GM18511 (cell line): ENCODE measurements at regions not wholly inside any gene's neighbourhood (a gene's known extent, or its start where the extent isn't known, plus 50 kb on each side); places are given as distances from the start of the nearest gene placed in this dataset.
"Not testable (repeated sequence)": the region's sequence is repeated elsewhere in the genome, so short reads cannot be mapped to it uniquely, and the experiment has no call there.

Source experiments
- ATAC-seq: cut with Tn5 transposase; IDR thresholded peaks from one replicate; pipeline ENCODE4 v1.9.1; 2021; ENCODE audit warnings: mild to moderate bottlenecking, moderate library complexity; ENCODE audit not compliant: unreplicated experiment

DNA sequence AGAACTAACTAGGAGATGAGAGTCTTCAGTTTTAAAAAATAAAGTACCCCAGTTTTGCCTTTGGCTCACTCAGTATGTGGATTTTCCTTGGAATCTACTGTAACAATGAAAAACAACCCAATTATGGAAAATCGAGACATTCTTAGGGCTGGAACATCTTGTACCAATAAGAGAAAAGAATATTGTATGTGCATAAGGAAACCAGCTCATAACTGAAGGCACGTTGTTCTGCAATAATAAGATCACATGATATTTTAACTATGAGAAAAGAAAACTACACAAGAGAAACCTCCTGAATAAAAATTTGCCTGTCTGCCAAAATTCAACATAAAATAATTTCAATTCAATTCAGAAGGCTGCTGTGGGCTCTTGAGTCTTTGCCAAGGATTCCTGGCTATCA, 261.8 kb upstream of the EDNRA start:
- no peak for ATAC-seq

DNA sequence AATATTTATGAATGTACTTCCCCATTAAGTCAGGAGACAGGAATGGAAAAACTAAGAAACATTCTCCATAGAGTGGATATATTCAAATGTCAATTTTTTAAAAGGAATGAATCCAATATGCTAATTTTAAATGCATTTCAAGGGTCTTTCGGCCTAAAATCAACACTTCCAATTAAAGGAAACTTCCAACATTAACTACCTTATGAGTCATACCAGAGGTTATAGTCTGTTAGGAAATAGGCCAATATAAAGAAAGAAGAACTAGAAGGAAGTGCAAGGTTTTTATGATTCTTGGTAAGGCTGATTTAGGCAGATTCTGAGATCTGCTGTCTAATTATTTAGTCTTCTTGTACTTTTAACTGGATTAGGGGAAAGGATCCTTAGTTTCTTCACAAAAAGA, 260.1 kb upstream of the EDNRA start:
- ATAC-seq = no peak

DNA sequence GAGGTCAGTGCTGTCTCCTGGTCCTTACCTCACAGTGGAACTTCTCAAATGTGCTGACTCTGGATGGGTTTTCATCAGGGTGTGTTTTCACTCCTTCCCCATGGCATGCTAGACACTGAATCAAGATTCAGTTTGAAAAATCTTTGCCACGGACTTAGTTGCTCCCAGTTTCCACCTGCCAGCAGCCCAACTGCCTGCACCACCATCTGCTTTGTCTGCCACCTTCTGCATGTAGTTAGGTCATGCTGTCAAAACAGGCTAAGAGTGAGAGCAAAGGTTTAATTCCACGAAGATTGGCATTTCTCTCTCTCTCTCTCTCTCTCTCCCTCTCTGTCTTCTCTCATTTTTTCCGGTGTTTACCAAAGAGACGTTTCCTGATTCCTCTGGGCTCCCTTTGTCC, 258.0 kb upstream of the EDNRA start:
- no peak for ATAC-seq

DNA sequence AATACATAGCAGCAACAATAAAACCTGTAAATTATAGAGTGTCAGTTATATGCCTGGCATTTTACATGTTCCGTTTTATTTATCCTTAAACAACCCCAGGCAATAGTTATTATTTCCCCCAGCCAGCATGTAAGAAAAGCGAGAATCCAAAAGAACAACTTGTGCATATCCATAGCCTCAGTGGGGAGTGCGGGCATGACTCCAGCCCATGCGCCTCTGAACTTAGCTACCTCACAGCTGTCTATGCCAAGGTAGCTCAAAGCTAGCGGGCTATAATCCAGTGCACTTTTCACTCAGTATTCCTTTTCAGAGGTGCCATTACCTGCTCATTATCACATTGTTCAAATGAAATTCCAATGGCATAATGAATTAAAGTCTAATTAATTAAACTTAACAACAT, 257.3 kb upstream of the EDNRA start:
- no peak for ATAC-seq

DNA sequence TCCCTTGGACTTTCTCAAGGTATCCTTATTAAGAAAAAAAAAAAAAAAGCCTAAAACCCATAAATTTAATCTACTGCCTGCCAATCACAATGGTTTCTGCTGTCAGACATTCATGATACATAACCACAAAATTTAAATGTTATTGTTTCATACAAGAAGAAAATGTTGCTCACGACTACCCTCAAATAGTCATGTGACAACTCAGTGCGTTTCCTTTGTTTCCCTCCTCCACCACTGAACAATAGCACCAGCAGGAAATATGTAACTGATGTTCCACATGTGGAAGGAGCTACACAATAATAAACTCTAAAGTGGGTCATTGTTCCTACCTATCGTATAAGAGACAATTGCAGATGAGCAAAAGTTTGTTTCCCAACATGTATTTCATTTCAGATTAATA, 244.1 kb upstream of the EDNRA start:
- ATAC-seq = no peak

DNA sequence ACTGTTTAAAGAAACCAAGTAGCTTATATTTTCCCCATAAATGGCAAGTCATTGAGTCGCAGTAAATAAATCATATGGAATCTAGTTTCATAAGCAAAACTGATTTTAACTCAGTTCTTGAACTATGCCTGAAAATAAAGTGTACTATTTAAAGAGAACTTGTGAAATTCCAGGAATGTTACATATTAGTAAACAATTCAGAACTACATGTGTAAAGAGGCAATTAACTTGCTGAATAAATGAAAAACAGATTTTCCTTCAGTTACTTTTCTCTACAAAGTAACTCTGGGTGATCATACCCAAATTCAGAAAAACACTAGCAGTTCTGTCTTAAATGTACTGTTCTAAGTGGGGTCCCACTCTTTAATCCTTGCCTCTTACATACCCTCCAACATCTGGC, 236.1 kb upstream of the EDNRA start:
- no peak for ATAC-seq

DNA sequence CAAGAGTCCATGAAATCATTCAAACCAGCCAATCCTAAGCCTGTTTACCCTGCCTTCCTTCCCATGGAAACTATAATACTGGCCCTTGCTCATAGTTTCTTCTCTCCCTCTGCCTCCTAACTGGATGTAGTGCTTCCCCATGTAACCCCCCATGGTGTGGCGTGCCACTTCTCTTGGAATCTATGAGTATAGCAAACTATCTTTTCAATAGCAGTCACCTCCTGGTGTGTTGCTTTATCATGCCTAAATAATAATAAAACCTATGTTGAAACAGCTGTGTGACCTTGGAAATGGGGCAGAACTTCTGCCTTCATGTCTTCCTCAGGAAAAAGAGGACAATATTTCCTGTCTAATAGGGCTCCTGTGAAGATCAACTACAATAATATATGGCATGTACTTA, 234.8 kb upstream of the EDNRA start:
- no peak for ATAC-seq

DNA sequence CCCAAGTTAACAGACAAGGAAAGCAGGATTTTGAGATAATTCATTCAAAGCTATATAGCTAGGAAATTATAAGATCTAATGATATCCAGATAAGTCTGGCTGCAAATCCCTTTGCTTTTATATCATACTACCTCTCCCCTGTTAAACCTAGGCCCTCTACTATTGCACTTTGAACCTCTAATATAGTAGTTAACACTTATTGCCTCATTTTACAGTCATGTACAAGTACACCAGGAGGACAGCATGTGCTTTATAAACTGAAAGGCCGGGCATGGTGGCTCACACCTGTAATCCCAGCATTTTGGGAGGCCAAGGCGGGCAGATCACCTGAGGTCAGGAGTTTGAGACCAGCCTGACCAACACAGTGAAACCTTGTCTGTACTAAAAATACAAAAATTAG, 234.4 kb upstream of the EDNRA start:
- ATAC-seq = not testable (repeated sequence)

DNA sequence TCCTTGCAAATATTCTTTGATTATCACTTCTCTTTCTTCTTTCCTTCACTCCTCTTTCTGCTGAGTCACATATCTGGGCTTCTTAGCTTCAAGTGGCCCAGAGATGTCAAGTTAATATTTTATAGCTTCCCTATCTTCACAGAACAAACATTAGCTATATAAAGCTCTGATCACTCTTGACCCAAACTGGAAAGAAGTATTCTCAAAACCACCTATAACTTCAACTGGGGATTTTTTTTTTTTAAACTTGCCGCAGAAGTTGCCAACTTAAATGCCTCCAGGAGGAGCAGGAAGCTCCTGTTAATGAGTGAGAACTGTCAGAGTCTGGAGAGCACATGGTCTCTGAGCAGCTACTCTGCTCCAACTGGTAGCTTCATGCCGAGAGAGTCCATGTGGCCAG, 233.3 kb upstream of the EDNRA start:
- no peak for ATAC-seq

DNA sequence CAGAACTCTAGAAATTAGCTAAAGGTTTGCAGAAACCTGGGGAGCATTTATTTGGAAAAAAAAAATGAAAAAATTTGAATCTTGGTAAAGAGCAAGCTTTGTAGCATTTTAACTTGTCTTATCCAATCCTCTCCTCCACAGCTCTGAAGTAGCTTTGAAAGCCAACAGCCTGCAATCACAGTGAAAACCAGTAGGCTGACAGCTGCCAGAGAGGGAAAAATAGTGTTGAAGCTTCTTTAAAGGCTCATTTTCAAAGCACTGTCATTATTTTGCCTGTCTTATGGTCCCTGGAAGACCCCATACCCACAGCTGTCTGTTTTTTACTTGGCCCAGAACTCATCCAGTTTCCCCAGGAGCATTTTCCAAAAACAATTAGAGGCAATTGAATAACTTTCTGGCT, 230.8 kb upstream of the EDNRA start:
- ATAC-seq = no peak

DNA sequence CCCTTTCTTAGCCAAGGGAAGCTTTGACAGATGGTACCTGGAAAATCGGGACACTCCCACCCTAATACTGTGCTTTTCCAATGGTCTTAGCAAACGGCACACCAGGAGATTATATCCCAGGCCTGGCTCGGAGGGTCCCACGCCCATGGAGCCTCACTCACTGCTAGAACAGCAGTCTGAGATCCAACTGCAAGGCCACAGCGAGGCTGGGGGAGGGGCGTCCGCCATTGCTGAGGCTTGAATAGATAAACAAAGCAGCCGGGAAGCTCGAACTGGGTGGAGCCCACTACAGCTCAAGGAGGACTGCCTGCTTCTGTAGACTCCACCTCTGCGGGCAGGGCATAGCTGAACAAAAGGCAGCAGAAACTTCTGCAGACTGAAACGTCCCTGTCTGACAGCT, 225.6 kb upstream of the EDNRA start:
- not testable (repeated sequence) for ATAC-seq

DNA sequence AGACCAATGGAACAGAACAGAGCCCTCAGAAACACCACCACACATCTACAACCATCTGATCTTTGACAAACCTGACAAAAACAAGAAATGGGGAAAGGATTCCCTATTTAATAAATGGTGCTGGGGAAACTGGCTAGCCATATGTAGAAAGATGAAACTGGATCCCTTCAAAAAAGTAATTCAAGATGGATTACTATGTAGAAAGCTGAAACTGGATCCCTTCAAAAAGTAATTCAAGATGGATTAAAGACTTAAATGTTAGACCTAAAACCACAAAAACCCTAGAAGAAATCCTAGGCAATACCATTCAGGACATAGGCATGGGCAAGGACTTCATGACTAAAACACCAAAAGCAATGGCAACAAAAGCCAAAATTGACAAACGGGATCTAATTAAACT, 221.6 kb upstream of the EDNRA start:
- ATAC-seq = not testable (repeated sequence)

DNA sequence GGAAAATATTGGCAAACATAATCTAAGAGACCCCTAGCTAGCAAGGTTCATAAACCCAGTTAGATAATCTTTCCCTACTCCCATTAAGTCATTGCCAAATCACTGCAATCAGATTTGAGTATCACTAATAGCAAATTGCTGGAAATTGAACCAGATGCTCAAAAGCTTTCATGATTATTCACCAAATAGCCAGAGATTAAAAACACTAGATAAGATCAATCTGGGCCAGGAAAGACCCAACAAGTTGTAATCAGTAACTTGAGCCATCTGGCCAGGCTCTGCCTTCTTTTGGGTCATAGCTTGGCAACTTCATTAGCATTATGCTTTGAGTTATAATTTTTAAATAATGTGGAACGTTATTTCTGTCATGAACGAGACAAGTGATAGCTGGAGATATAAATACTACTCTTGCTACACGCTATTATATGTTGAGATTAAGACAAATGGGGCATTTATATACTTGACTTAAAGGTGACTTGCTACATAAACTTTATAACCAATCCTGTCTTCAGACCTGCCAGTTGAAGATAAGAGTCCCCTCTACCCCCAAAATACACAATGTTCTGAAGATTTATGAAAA, 196.6 kb upstream of the EDNRA start:
- no peak for ATAC-seq

DNA sequence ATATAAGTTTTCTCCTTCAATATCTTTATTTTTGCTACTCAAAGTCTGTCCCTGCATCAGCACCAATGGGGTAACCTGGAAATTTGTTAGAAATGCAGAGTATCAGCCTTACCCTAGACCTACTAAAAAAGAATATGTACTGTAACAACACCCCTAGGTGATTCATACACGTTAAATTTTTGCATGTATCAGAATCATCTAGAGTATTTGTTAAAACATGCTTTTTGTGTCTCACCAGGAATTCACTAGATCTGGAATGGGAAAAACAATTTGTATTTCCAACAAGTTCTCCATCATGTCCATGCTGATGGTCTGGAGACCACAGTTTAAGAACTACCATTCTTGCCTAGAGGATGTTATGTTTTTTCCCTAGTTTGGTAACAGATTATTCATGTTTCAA, 196.0 kb upstream of the EDNRA start:
- ATAC-seq = no peak

DNA sequence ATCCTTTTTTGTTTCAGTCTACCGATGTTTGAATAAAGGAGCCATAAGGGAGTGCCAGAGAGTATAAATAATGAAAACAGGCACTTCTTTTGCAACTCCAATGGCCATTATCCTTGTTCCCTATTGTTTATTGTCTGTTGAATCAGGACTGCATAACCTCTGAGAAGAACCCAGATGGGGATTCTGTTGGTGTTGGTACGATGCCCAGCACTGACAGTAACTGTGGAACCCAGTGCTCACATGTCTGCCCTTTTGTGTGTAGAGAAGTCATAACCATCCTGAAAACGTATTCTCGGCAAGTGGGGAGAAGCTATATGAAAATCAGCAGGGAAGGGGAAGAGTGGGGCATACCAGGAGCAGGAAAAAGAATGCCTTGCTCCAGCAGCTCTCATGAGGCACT, 195.1 kb upstream of the EDNRA start:
- ATAC-seq = no peak

DNA sequence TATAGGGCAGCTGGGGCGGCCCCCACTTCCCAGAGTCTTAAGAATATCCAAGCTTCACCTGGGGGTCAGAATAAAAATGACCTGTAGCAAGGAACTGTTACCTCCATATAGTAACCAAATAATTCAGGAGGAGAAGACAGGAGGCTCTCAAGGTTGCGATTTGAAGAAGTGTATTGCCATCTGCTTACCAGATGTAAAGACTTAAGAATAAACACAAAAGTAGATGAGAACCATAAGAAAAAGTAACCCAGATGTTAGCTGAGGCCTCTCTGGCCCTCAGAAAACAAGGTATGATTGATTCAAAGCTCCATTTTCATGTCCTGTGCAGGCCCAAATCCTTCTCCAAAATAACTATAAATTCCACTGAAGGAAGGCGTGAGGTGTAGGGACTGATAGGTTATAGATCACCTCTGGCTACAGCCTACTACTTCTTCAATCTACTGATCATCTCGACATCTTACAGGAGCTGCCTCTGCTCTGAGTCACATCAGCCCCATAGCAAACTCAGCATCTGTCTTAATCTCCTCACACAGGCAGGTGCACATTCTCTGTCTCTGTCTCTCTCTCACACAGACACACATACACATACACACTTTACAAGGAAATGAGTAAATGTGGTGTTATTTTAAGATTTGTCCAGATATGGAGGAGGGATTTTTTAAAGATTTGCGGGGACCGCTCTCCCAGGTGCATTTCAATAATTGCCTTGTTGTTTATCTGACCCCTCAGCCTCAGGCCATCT, 193.9 kb upstream of the EDNRA start:
- ATAC-seq = no peak

DNA sequence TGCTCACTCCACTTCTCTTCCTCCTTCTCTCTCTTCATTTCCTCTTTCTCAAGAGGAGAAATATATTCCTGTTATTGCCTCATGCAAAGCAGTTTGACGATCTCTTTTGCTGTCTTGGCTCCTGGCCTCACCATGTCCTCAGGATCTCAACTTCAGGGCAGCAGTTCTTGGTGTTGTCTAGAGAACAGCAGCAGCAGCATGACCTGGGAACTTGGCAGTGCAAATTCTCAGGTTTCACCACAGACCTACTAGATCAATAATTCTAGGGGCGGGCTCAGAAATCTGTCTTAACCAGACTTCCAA, 193.4 kb upstream of the EDNRA start:
- ATAC-seq = no peak

DNA sequence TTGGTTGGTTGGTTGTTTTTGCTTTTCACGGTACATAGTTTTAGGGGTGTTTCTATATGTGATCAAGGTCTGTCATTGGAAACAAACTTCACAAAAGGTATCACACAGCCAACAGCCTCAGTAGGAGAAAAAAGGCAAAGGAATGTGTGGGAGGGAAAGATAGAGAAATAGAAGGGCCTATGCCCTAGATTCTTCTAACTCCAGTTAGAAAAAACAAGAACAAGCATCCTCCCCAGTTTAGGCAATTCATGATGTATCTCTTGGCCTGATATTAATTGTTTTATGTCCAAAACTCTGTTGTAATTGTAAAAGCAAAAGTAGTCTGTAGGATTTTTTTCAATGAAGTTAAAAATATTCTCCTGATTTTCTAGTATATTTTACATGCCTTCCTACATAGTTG, 192.4 kb upstream of the EDNRA start:
- ATAC-seq = no peak

DNA sequence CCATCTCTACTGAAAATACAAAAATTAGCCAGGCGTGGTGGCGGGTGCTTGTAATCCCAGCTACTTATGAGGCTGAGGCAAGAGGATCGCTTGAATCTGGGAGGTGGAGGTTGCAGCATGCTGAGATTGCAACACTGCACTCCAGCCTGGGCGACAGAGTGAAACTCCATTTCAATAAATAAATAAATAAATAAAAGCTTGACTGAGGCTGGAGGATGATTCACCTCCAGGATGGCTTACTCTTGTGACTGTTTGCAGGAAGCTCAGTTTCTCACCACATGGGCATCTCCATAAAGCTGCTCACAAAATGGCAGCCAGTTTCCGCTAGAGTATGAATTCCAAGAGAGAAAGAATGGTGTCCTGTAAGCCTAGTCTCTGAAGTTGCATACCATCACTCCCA, 191.7 kb upstream of the EDNRA start:
- ATAC-seq = no peak

DNA sequence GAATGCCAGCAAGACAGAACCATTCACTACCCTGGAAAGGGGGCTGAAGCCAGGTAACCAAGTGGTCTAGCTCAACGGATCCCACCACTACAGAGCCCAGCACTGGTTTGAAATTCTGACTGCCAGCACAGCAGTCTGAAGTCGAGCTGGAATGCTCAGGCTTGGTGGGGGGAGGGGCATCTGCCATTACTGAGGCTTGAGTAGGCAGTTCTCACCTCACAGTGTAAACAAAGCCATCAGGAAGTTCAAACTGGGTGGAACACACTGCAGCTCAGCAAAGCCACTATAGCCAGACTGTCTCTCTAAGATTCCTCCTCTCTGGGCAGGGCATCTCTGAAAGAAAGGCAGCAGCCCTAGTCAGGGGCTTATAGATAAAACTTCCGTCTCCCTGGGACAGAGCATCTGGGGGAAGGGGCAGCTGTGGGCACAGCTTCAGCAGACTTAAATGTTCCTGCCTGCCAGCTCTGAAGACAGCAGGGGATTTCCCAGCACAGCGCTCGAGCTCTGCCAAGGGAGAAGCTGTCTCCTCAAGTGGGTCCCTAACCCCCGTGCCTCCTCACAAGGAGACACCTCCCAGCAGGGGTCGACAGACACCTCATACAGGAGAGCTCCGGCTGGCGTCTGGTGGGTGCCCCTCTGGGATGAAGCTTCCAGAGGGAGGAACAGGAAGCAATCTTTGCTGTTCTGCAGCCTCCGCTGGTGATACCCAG, 188.1 kb upstream of the EDNRA start:
- ATAC-seq = not testable (repeated sequence)

DNA sequence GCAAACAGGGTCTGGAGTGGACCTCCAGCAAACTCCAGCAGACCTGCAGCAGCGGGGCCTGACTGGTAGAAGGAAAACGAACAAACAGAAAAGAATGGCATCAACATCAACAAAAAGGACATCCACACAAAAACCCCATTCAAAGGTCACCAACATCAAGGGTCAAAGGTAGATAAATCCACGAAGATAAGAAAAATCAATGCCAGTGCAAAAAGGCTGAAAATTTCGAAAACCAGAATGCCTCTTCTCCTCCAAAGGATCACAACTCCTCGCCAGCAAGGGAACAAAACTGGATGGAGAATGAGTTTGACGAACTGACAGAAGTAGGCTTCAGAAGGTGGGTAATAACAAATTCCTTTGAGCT, 187.6 kb upstream of the EDNRA start:
- not testable (repeated sequence) for ATAC-seq

DNA sequence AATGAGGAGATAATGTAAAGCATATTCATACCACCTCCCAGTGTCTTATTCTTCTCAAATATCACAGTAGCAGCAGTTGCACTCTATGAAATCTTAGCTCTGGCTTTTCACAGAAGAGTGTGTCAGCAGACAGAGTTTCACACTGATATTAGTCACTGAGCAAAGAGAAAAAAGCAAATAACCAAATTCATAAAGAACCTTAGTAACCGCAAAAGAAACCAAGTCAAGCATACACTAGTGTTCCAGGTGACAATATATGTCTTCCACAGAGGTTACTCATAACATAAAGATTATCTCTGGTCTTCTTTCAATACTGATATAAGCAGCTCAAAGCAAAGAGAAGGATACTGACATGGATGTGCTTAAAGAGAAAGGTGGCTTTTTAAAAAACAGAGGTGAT, 181.7 kb upstream of the EDNRA start:
- no peak for ATAC-seq
